H1 (cell line): ENCODE measurements at regions not wholly inside any gene's neighbourhood (a gene's known extent, or its start where the extent isn't known, plus 50 kb on each side); places are given as distances from the start of the nearest gene placed in this dataset.

ENCODE experiments used
- CTCF ChIA-PET: fragments of 300-600 bp; sonication (Branson Sonifier 250); formaldehyde crosslinking; loops from one replicate; lab custom pipeline; 2021; ENCODE audit not compliant: partially characterized antibody; lab: Charles Lee
- POLR2A ChIA-PET: fragments of 300-600 bp; sonication (Branson Sonifier 250); formaldehyde crosslinking; loops from one replicate; lab custom pipeline; 2021; ENCODE audit warnings: inconsistent platforms; ENCODE audit not compliant: partially characterized antibody; lab: Charles Lee
- DNase-seq, 2 experiments: peaks; one replicate each; pipeline versions ENCODE4 v3.0.0 to v3.0.0-alpha.2; 2010 to 2022; ENCODE audit warnings: low spot score in 2 of 2, low read depth in 1 of 2, mixed read lengths in 1 of 2
- FAIRE-seq: peaks from 2 replicates; lab custom pipeline; 2011; peaks lifted over from hg19 to GRCh38; lab: Jason Lieb, UNC
- H2AFZ ChIP-seq: 2 replicates; pipeline ENCODE4 v1.8.1; 2012; ENCODE audit warnings: low read length, inconsistent platforms
- H2AK5ac ChIP-seq: 2 replicates; pipeline ENCODE4 v1.6.1; 2013; ENCODE audit warnings: low read depth, low read length
- H2BK120ac ChIP-seq: replicated peaks from 2 replicates; pipeline ENCODE3; 2013; ENCODE audit warnings: low read depth, low read length, inconsistent platforms
- H2BK12ac ChIP-seq: 2 replicates; pipeline ENCODE4 v1.6.1; 2013; ENCODE audit warnings: low read depth, low read length
- H2BK15ac ChIP-seq: 2 replicates; pipeline ENCODE4 v1.6.1; 2013; ENCODE audit warnings: low read length
- H2BK20ac ChIP-seq: 2 replicates; pipeline ENCODE4 v1.6.1; 2013; ENCODE audit warnings: low read length
- H2BK5ac ChIP-seq: 2 replicates; pipeline ENCODE4 v1.6.1; 2013; ENCODE audit warnings: low read depth, low read length
- H3K14ac ChIP-seq: 2 replicates; pipeline ENCODE4 v1.6.1; 2013; ENCODE audit warnings: inconsistent platforms; ENCODE audit not compliant: insufficient read length
- H3K18ac ChIP-seq: 2 replicates; pipeline ENCODE4 v1.6.1; 2013; ENCODE audit warnings: low read length; ENCODE audit errors: extremely low read depth
- H3K23ac ChIP-seq: 2 replicates; pipeline ENCODE4 v1.6.1; 2013; ENCODE audit warnings: inconsistent platforms; ENCODE audit not compliant: insufficient read length
- H3K23me2 ChIP-seq: 2 replicates; pipeline ENCODE4 v1.6.1; 2013; ENCODE audit warnings: low read depth, low read length
- H3K27ac ChIP-seq: 2 replicates; pipeline ENCODE4 v1.6.1; 2011; ENCODE audit warnings: low read depth, low read length, inconsistent platforms
- H3K27me3 ChIP-seq, 4 experiments: replicated peaks in 1 of 4; 1 replicate in 1 of 4; 2 replicates in 3 of 4; pipeline versions ENCODE4 v1.6.1 to v1.8.1; 2011 to 2013; ENCODE audit warnings: low read length in 3 of 4, mild to moderate bottlenecking in 3 of 4, inconsistent platforms in 2 of 4, mixed read lengths in 2 of 4, moderate library complexity in 1 of 4; ENCODE audit not compliant: control insufficient read depth in 3 of 4, insufficient read depth in 3 of 4; ENCODE audit errors: extremely low read depth in 1 of 4
- H3K36me3 ChIP-seq, 4 experiments: 2 replicates each; pipeline versions ENCODE4 v1.6.1 to v1.8.1; 2011 to 2013; ENCODE audit warnings: mild to moderate bottlenecking in 4 of 4, low read length in 3 of 4, moderate library complexity in 2 of 4, control low read depth in 1 of 4, inconsistent platforms in 1 of 4; ENCODE audit not compliant: insufficient read depth in 4 of 4, control insufficient read depth in 2 of 4
- H3K4ac ChIP-seq: replicated peaks from 2 replicates; pipeline ENCODE3; 2013; ENCODE audit warnings: low read length, low read depth, mixed read lengths, inconsistent platforms; ENCODE audit not compliant: insufficient read length
- H3K4me1 ChIP-seq, 4 experiments: replicated peaks in 1 of 4; 1 replicate in 1 of 4; 2 replicates in 3 of 4; pipeline versions ENCODE4 v1.6.1 to v1.8.1; 2011 to 2013; ENCODE audit warnings: low read length in 3 of 4, inconsistent platforms in 2 of 4, mixed read lengths in 1 of 4; ENCODE audit not compliant: insufficient read depth in 4 of 4, control insufficient read depth in 3 of 4
- H3K4me2 ChIP-seq, 2 experiments: 2 replicates each; pipeline versions ENCODE4 v1.6.1 to v1.8.1; 2011 to 2013; ENCODE audit warnings: low read depth in 2 of 2, low read length in 2 of 2, control low read depth in 1 of 2, inconsistent platforms in 1 of 2, mild to moderate bottlenecking in 1 of 2; ENCODE audit not compliant: insufficient read depth in 1 of 2
- H3K4me3 ChIP-seq, 4 experiments: fragments of 200-600, 300-600 bp in 1 of 4; sonication (generic), shearing (Covaris generic), sonication (Bioruptor Twin) in 1 of 4; 2 replicates each; pipeline versions ENCODE4 v1.5.1 to v1.8.1; 2011 to 2016; ENCODE audit warnings: low read length in 4 of 4, low read depth in 3 of 4, control low read depth in 2 of 4, inconsistent platforms in 2 of 4, mild to moderate bottlenecking in 2 of 4, mixed read lengths in 1 of 4, moderate library complexity in 1 of 4; ENCODE audit not compliant: insufficient read depth in 2 of 4; ENCODE audit errors: extremely low read depth in 1 of 4
- H3K56ac ChIP-seq: replicated peaks from 2 replicates; pipeline ENCODE3; 2013; ENCODE audit warnings: low read depth, mild to moderate bottlenecking, mixed read lengths, low read length, inconsistent platforms; ENCODE audit not compliant: insufficient read length
- H3K79me1 ChIP-seq: 2 replicates; pipeline ENCODE4 v1.6.1; 2013; ENCODE audit warnings: low read depth, low read length, control low read depth
- H3K79me2 ChIP-seq, 2 experiments: 2 replicates each; pipeline versions ENCODE4 v1.6.1 to v1.8.1; 2012 to 2013; ENCODE audit warnings: low read length in 2 of 2, mild to moderate bottlenecking in 2 of 2, inconsistent platforms in 1 of 2; ENCODE audit not compliant: insufficient read depth in 2 of 2, control insufficient read depth in 1 of 2
- H3K9ac ChIP-seq, 4 experiments: replicated peaks in 1 of 4; 1 replicate in 1 of 4; 2 replicates in 3 of 4; pipeline versions ENCODE4 v1.6.1 to v1.8.1; 2011 to 2013; ENCODE audit warnings: low read depth in 3 of 4, low read length in 3 of 4, control low read depth in 2 of 4, mild to moderate bottlenecking in 2 of 4, moderate library complexity in 2 of 4, inconsistent platforms in 1 of 4; ENCODE audit errors: extremely low read depth in 1 of 4
- H3K9me3 ChIP-seq, 2 experiments: 2 replicates each; pipeline versions ENCODE4 v1.6.1 to v1.8.1; 2012 to 2013; ENCODE audit warnings: mild to moderate bottlenecking in 2 of 2, moderate library complexity in 2 of 2, control low read depth in 1 of 2, inconsistent platforms in 1 of 2, low read depth in 1 of 2, low read length in 1 of 2, mixed read lengths in 1 of 2; ENCODE audit not compliant: insufficient read depth in 2 of 2
- H4K20me1 ChIP-seq, 2 experiments: replicated peaks in 1 of 2; 2 replicates each; pipeline versions ENCODE3 to v1.8.1; 2011 to 2013; ENCODE audit warnings: inconsistent platforms in 2 of 2, low read length in 2 of 2, mild to moderate bottlenecking in 1 of 2; ENCODE audit not compliant: insufficient read depth in 2 of 2, control insufficient read depth in 1 of 2
- H4K5ac ChIP-seq: 2 replicates; pipeline ENCODE4 v1.6.1; 2013; ENCODE audit warnings: low read length, low read depth, mixed read lengths, inconsistent platforms; ENCODE audit not compliant: insufficient read length
- H4K8ac ChIP-seq: 2 replicates; pipeline ENCODE4 v1.8.0; 2013; ENCODE audit warnings: mild to moderate bottlenecking, moderate library complexity, low read length, inconsistent platforms; ENCODE audit not compliant: insufficient read depth; ENCODE audit errors: extremely low read depth
- H4K91ac ChIP-seq: replicated peaks from 2 replicates; pipeline ENCODE3; 2013; ENCODE audit warnings: low read length, mixed read lengths, inconsistent platforms; ENCODE audit not compliant: insufficient read length
- HDAC6 ChIP-seq: IDR thresholded peaks from one replicate; pipeline ENCODE4 v1.7.1; 2012; ENCODE audit warnings: low read depth, mild to moderate bottlenecking, inconsistent platforms, low read length, moderate library complexity
- KDM1A ChIP-seq: fragments of 200-600, 300-600 bp; sonication (generic); IDR thresholded peaks from 2 replicates; pipeline ENCODE4 v1.7.1; 2016; ENCODE audit warnings: mild to moderate bottlenecking, low read length, borderline replicate concordance
- WGBS, 2 experiments: shearing (Covaris generic) in 1 of 2; methylation state at CpG; one replicate each; pipeline versions ENCODE4 v1.1.6 to v1.1.7; 2013 to 2015; ENCODE audit warnings: low lambda C conversion rate in 2 of 2, mixed read lengths in 2 of 2, inconsistent platforms in 1 of 2, low coverage in 1 of 2, missing lambda C conversion rate in 1 of 2; ENCODE audit not compliant: insufficient replicate concordance in 2 of 2, insufficient coverage in 1 of 2, insufficient read length in 1 of 2; ENCODE audit errors: extremely low coverage in 1 of 2, missing lambda C conversion rate in 1 of 2; 5-methylcytosine and 5-hydroxymethylcytosine counted together

DNA sequence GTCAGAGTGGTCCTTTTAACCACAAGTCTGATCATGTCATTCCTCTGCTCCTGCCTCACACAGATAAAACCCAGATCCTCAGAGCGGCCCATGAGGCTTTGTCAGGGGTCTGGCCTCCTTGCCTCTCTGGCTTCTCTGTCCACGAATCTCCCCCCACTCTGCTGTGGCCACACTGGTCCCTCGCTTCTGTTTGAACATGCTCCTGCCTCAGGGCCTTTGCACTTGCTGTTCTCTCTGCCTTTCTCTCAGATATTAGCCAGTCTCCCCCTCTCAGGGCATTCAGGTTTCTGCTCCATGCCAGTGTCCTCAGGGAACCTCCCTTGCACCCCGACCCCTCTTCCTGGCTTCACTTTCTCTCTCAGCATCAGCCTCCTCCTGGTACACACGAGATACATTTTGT, 518.5 kb downstream of the PREX1 start:
- no peak overlapping the region for H2BK120ac ChIP-seq
- TF ChIP-seq KDM1A (peak; percentile 80), HDAC6 (no peak)
- H3K9ac ChIP-seq = no peak overlapping the region
- no peak overlapping the region for H4K8ac ChIP-seq
- H2BK15ac ChIP-seq = no peak overlapping the region
- H3K56ac ChIP-seq = no peak overlapping the region
- H3K79me2 ChIP-seq = no peaks in the 10 kb centered on the region
- H2BK5ac ChIP-seq = no peak overlapping the region
- FAIRE-seq = no peak
- H3K36me3 ChIP-seq = no peaks in the 10 kb centered on the region
- CTCF ChIA-PET = interaction anchor here (1.4 to 2.7 kb wide), 2 partner anchors 311 to 631 kb away, joined by 6 to 9 read pairs; no protein-coding TSS in a partner anchor
- peak overlapping the region; percentile 86; the same call in 1 of the 2 replicates for H2BK20ac ChIP-seq
- no peak overlapping the region for H3K27ac ChIP-seq
- no peak overlapping the region for H3K18ac ChIP-seq
- WGBS, 2 experiments = 84% methylated on average over 5 of the region's 5 CpGs; no CpG with 5 or more reads in 1 of the 2 experiments
- no peaks in the 10 kb centered on the region; the same call in 1 of the 2 replicates for H3K79me1 ChIP-seq
- H4K20me1 ChIP-seq = no peaks in the 10 kb centered on the region
- H3K4me1 ChIP-seq = peaks cover 0 to 5% (median 1%) of the 10 kb centered on the region in 4 experiments; a peak in 2 of 7 replicates
- no peak overlapping the region for H4K5ac ChIP-seq
- no peaks in the 10 kb centered on the region; a peak in 1 of 7 replicates for H3K27me3 ChIP-seq
- POLR2A ChIA-PET = no interaction called here
- no peaks in the 10 kb centered on the region for H3K9me3 ChIP-seq
- H3K4me2 ChIP-seq = no peak overlapping the region
- peak overlapping the region; percentile 39; the same call in 1 of the 2 replicates for H2BK12ac ChIP-seq
- H3K23ac ChIP-seq = no peak overlapping the region
- no peak overlapping the region for H3K4me3 ChIP-seq
- H2AFZ ChIP-seq = no peak overlapping the region
- H4K91ac ChIP-seq = peak overlapping the region; percentile 20
- no peak overlapping the region for H3K4ac ChIP-seq
- H3K14ac ChIP-seq = no peak overlapping the region
- no peak for DNase-seq
- H3K23me2 ChIP-seq = no peaks in the 10 kb centered on the region
- H2AK5ac ChIP-seq = 0 out of 2 replicates have a peak overlapping the region, but pooled peaks have one; percentile 65
